ENCODE measurements at regions not wholly inside any gene's neighbourhood (a gene's known extent, or its start where the extent isn't known, plus 50 kb on each side); places are given as distances from the start of the nearest gene placed in this dataset.

- DNase-seq (no peak), ATAC-seq (no peak)
- H3K9me3 ChIP-seq, result peaks cover 0 to 11% (median 0%) of the 10 kb centered on the region in 11 donors
- no peak overlapping the region for H3K27ac ChIP-seq
- no peak overlapping the region for H3K4me3 ChIP-seq
- no peaks in the 10 kb centered on the region for H3K36me3 ChIP-seq
- H3K4me1 ChIP-seq, result peaks cover 0 to 7% (median 0%) of the 10 kb centered on the region in 9 donors
- no peak for TF ChIP-seq CTCF (IDR thresholded peaks at IDR 0.05)
- intact Hi-C loops (cut with DNase I), result no loop called here
- no peaks in the 10 kb centered on the region for H3K27me3 ChIP-seq
- WGBS, 2 donors, result 53 to 59% methylated on average over 2 of the region's 2 CpGs
Measured at GRCh38 chr10:35895331-35895730, 253.2 kb upstream of the FZD8 start.

DNA sequence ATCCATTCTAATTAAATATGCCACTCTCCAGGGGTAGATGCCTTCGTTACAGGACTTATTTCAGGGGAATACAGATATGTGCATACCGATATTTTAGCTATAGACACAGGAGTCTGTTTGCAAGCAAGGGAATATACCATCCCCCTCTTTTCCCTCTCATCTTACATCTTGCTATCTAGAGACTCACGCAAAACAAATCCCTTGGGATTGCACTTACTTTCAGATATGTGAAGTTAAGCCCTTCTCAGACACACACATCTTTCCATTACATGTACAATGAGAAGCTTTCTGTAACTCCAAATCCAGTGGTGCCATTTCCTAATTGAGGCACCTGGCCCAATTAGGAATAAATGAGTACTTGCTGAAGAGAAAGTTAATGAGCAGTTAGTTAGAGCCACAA is 250.4 kb upstream of the FZD8 start:
- peaks cover 0 to 11% (median 0%) of the 10 kb centered on the region in 11 donors for H3K9me3 ChIP-seq
- H3K27me3 ChIP-seq, result no peaks in the 10 kb centered on the region
- no peak overlapping the region for H3K27ac ChIP-seq
- intact Hi-C loops (cut with DNase I), result no loop called here
- peaks cover 0 to 4% (median 0%) of the 10 kb centered on the region in 9 donors for H3K4me1 ChIP-seq
- no peaks in the 10 kb centered on the region for H3K36me3 ChIP-seq
- 92% methylated on average over 3 of the region's 3 CpGs for WGBS, 2 donors
- no peak for TF ChIP-seq CTCF (IDR thresholded peaks at IDR 0.05)
- ATAC-seq (no peak), DNase-seq (no peak)
- no peak overlapping the region for H3K4me3 ChIP-seq

DNA sequence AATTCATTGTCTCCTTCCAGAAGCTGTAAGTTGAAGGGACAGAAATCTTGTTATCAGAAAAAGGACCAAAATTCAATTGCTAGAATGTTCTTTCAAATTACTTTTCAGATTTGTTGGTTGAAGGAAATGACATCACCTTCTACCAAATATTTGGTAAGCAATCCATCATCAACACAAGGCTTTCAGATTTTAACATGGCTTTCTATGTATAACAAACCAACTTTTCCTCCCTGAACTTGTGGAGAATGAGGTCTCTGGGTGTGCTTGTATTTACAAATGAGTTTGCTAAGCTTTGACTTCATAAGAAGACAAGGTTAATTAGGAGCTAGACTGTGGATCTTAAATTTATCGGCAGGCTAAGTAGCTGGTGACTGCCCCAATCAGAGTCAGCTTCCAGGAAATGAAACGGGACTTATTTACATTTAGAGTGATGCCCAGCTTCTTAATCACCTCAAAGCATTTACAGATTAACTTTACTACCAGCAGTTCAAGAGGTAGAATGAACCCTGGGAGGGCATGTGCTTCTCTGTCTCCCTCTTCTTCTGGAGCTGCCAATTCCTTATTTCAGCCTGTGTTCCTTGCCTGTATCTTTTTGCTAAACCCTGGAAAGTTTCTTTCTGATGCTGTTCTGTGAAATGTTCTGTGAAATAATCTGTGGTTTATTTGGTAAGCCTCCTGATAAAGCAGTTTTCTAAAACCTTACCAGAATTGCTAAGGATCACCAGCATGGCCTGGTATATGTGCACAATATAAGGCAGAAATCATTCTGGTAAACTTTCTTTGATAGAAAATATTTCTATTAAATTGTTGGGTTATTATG is 248.8 kb upstream of the FZD8 start:
- ATAC-seq, result no peak
- no peaks in the 10 kb centered on the region for H3K4me1 ChIP-seq
- H3K9me3 ChIP-seq, result peaks cover 0 to 11% (median 0%) of the 10 kb centered on the region in 11 donors
- no peaks in the 10 kb centered on the region for H3K36me3 ChIP-seq
- 38 to 43% methylated on average over 2 of the region's 2 CpGs for WGBS, 2 donors
- H3K27ac ChIP-seq, result no peak overlapping the region
- H3K27me3 ChIP-seq, result no peaks in the 10 kb centered on the region
- H3K4me3 ChIP-seq, result no peak overlapping the region
- intact Hi-C loops (cut with DNase I), result no loop called here
- no peak for DNase-seq
- no peak for TF ChIP-seq CTCF (IDR thresholded peaks at IDR 0.05)

- Histone ChIP-seq H3K27me3 (no peaks in the 10 kb centered on the region), H3K4me1 (no peaks in the 10 kb centered on the region), H3K4me3 (no peak overlapping the region), H3K36me3 (no peaks in the 10 kb centered on the region), H3K9me3 (peaks cover 0 to 11% (median 0%) of the 10 kb centered on the region in 11 donors), H3K27ac (no peak overlapping the region)
- no peak for ATAC-seq
- no peak for TF ChIP-seq CTCF (IDR thresholded peaks at IDR 0.05)
- no peak for DNase-seq
- 75 to 79% methylated on average over 14 of the region's 14 CpGs for WGBS, 2 donors
- intact Hi-C loops (cut with DNase I), result no loop called here
Measured at GRCh38 chr10:35889971-35890675, 248.0 kb upstream of the FZD8 start.

All from heart right ventricle (tissue), 16 donors.